ENCODE measurements at regions not wholly inside any gene's neighbourhood (a gene's known extent, or its start where the extent isn't known, plus 50 kb on each side); places are given as distances from the start of the nearest gene placed in this dataset.
"Not testable (repeated sequence)": the region's sequence is repeated elsewhere in the genome, so short reads cannot be mapped to it uniquely, and the experiment has no call there.

GRCh38 chrX:65971151-65971550 is 68.7 kb downstream of the VSIG4 start:
- DNase-seq: no peak

- DNase-seq: not testable (repeated sequence)
These were observed 72.7 kb downstream of the VSIG4 start for GRCh38 chrX:65967159-65967558.

- no peak for DNase-seq
These were observed 78.2 kb downstream of the VSIG4 start for GRCh38 chrX:65961714-65962113.

- no peak for DNase-seq
These were observed 91.8 kb downstream of the VSIG4 start for GRCh38 chrX:65948103-65948502.

- DNase-seq: no peak
These were observed 98.1 kb downstream of the VSIG4 start for GRCh38 chrX:65941775-65942174.

- DNase-seq: no peak
These were observed 106.7 kb downstream of the VSIG4 start for GRCh38 chrX:65933085-65933589.

- DNase-seq: peak; percentile 14
These were observed 107.5 kb downstream of the VSIG4 start for GRCh38 chrX:65932173-65933084.

- no peak for DNase-seq
These were observed 111.4 kb downstream of the VSIG4 start for GRCh38 chrX:65928522-65928921.

GRCh38 chrX:65927386-65927785 is 112.5 kb downstream of the VSIG4 start:
- DNase-seq: not testable (repeated sequence)

- peak; percentile 45 for DNase-seq
These were observed 113.5 kb downstream of the VSIG4 start for GRCh38 chrX:65926095-65927019.

- DNase-seq: peak; percentile 1
These were observed 114.3 kb downstream of the VSIG4 start for GRCh38 chrX:65925592-65925991.

- DNase-seq: peak; percentile 15
These were observed 114.9 kb downstream of the VSIG4 start for GRCh38 chrX:65925005-65925404.

- DNase-seq: no peak
These were observed 118.5 kb downstream of the VSIG4 start for GRCh38 chrX:65921363-65921762.

GRCh38 chrX:65920620-65921019 is 119.3 kb downstream of the VSIG4 start:
- DNase-seq: no peak

GRCh38 chrX:65910899-65911298 is 129.0 kb downstream of the VSIG4 start:
- no peak for DNase-seq

GRCh38 chrX:65903750-65904149 is 136.1 kb downstream of the VSIG4 start:
- no peak for DNase-seq

GRCh38 chrX:65902011-65902410 is 137.9 kb downstream of the VSIG4 start:
- DNase-seq: no peak

GRCh38 chrX:65900850-65901844 is 138.7 kb downstream of the VSIG4 start:
- DNase-seq: no peak

- no peak for DNase-seq
These were observed 145.7 kb downstream of the VSIG4 start for GRCh38 chrX:65894133-65894532.

- not testable (repeated sequence) for DNase-seq
These were observed 148.1 kb downstream of the VSIG4 start for GRCh38 chrX:65891817-65892216.

GRCh38 chrX:65888150-65888549 is 151.7 kb downstream of the VSIG4 start:
- DNase-seq: not testable (repeated sequence)

- DNase-seq: no peak
These were observed 156.3 kb downstream of the VSIG4 start for GRCh38 chrX:65883556-65883955.

All from hematopoietic multipotent progenitor cell treated with erythropoietin and hydrocortisone succinate and interleukin-3 and kit ligand, for 6 days (in vitro differentiated cells).